ENCODE measurements at regions not wholly inside any gene's neighbourhood (a gene's known extent, or its start where the extent isn't known, plus 50 kb on each side); places are given as distances from the start of the nearest gene placed in this dataset.

GRCh38 chr16:59878999-59879398, 1144.9 kb upstream of the GOT2 start:
- TF ChIP-seq POLR2A (IDR thresholded peaks at IDR 0.05) (no peak), CTCF (IDR thresholded peaks at IDR 0.05) (no peak)
- Histone ChIP-seq H3K27me3 (no peaks in the 10 kb centered on the region), H3K9me3 (no peaks in the 10 kb centered on the region), H3K36me3 (ENCODE audit: low read depth, missing control alignments) (no peaks in the 10 kb centered on the region), H3K27ac (no peak overlapping the region), H3K4me3 (no peak overlapping the region), H3K4me1 (no peaks in the 10 kb centered on the region)
- intact Hi-C loops (cut with DNase I; ENCODE audit: low total_unique reads), result no loop called here
- 75 to 79% methylated on average over 7 of the region's 7 CpGs for WGBS, 2 donors
- DNase-seq, result no peak

- H3K9me3 ChIP-seq, result no peaks in the 10 kb centered on the region
- H3K27me3 ChIP-seq, result no peaks in the 10 kb centered on the region
- no peak overlapping the region for H3K27ac ChIP-seq
- no peaks in the 10 kb centered on the region for H3K4me1 ChIP-seq
- 34 to 38% methylated on average over 3 of the region's 3 CpGs for WGBS, 2 donors
- DNase-seq, result no peak
- H3K4me3 ChIP-seq, result no peak overlapping the region
- intact Hi-C loops (cut with DNase I; ENCODE audit: low total_unique reads), result no loop called here
- TF ChIP-seq POLR2A (IDR thresholded peaks at IDR 0.05) (no peak), CTCF (IDR thresholded peaks at IDR 0.05) (no peak)
- no peaks in the 10 kb centered on the region for H3K36me3 ChIP-seq (ENCODE audit: low read depth, missing control alignments)
These were observed 1144.4 kb upstream of the GOT2 start for GRCh38 chr16:59878479-59878878.

GRCh38 chr16:59864981-59865666, 1131.0 kb upstream of the GOT2 start:
- 78 to 80% methylated on average over 4 of the region's 4 CpGs for WGBS, 2 donors
- no peak for TF ChIP-seq CTCF (IDR thresholded peaks at IDR 0.05)
- TF ChIP-seq POLR2A (IDR thresholded peaks at IDR 0.05), result no peak
- Histone ChIP-seq H3K4me1 (no peaks in the 10 kb centered on the region), H3K27ac (no peak overlapping the region), H3K27me3 (no peaks in the 10 kb centered on the region), H3K4me3 (no peak overlapping the region), H3K9me3 (no peaks in the 10 kb centered on the region), H3K36me3 (ENCODE audit: low read depth, missing control alignments) (no peaks in the 10 kb centered on the region)
- no peak for DNase-seq
- intact Hi-C loops (cut with DNase I; ENCODE audit: low total_unique reads), result no loop called here

GRCh38 chr16:59859676-59860402, 1125.7 kb upstream of the GOT2 start:
- Histone ChIP-seq H3K4me1 (no peaks in the 10 kb centered on the region), H3K4me3 (no peak overlapping the region), H3K27me3 (no peaks in the 10 kb centered on the region), H3K9me3 (no peaks in the 10 kb centered on the region), H3K27ac (no peak overlapping the region), H3K36me3 (ENCODE audit: low read depth, missing control alignments) (no peaks in the 10 kb centered on the region)
- no peak for TF ChIP-seq POLR2A (IDR thresholded peaks at IDR 0.05)
- TF ChIP-seq CTCF (IDR thresholded peaks at IDR 0.05), result no peak
- intact Hi-C loops (cut with DNase I; ENCODE audit: low total_unique reads), result no loop called here
- 78 to 89% methylated on average over 3 of the region's 3 CpGs for WGBS, 2 donors
- no peak for DNase-seq

Data from testis (tissue), 2 donors.